ENCODE measurements at regions not wholly inside any gene's neighbourhood (a gene's known extent, or its start where the extent isn't known, plus 50 kb on each side); places are given as distances from the start of the nearest gene placed in this dataset.

DNA sequence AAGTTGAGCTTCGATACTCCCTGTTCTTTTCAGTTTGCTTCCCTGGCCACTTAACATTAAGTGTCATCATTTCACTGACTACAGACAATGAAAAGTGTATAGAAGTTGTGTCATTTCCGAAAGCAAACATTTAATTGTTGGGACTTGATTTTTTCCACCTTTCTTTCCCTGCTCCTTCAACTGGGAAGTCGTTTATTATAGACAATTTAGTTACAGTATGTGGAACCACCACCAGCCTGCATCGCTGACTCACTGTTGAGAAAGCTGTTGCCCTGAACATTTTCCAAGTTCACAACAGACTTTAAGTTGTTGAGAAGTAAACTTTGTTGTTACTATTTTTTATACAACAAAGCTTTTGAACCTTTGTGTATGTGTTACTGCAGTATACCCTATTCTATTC is 788.4 kb upstream of the PRR20A start:
- H3K27me3 Mint-ChIP-seq: no peaks in the 10 kb centered on the region
- POLR2A ChIA-PET: interaction anchor here (0.7 kb wide), 1 partner anchor 70 kb away, joined by 3 read pairs; no protein-coding TSS in a partner anchor
- TF ChIP-seq CTCF (IDR thresholded peaks at IDR 0.05): no peak
- ATAC-seq (no peak), DNase-seq (no peak)
- intact Hi-C loops (cut with micrococcal nuclease): no loop called here
- H3K27ac Mint-ChIP-seq: no peak overlapping the region
- H3K4me1 Mint-ChIP-seq (ENCODE audit: low read depth): no peaks in the 10 kb centered on the region
- H3K36me3 Mint-ChIP-seq (ENCODE audit: low read depth): no peaks in the 10 kb centered on the region
- CTCF ChIA-PET: no interaction called here
- H3K4me3 Mint-ChIP-seq: no peak overlapping the region
- peaks cover 17% of the 10 kb centered on the region for H3K9me3 Mint-ChIP-seq

GRCh38 chr13:56352901-56353300 is 787.8 kb upstream of the PRR20A start:
- no peak for TF ChIP-seq CTCF (IDR thresholded peaks at IDR 0.05)
- ATAC-seq: no peak
- Mint-ChIP-seq H3K9me3 (peaks cover 14% of the 10 kb centered on the region), H3K4me1 (ENCODE audit: low read depth) (no peaks in the 10 kb centered on the region), H3K27ac (no peak overlapping the region), H3K36me3 (ENCODE audit: low read depth) (no peaks in the 10 kb centered on the region), H3K4me3 (no peak overlapping the region), H3K27me3 (no peaks in the 10 kb centered on the region)
- intact Hi-C loops (cut with micrococcal nuclease): no loop called here
- ChIA-PET POLR2A (interaction anchor here (0.7 kb wide), 1 partner anchor 71 kb away, joined by 3 read pairs; no protein-coding TSS in a partner anchor), CTCF (no interaction called here)
- DNase-seq: no peak

- POLR2A ChIA-PET: no interaction called here
- TF ChIP-seq CTCF (IDR thresholded peaks at IDR 0.05): no peak
- H3K27me3 Mint-ChIP-seq: no peaks in the 10 kb centered on the region
- no peak overlapping the region for H3K4me3 Mint-ChIP-seq
- DNase-seq (no peak), ATAC-seq (no peak)
- intact Hi-C loops (cut with micrococcal nuclease): no loop called here
- no peaks in the 10 kb centered on the region for H3K4me1 Mint-ChIP-seq (ENCODE audit: low read depth)
- H3K36me3 Mint-ChIP-seq (ENCODE audit: low read depth): no peaks in the 10 kb centered on the region
- no peak overlapping the region for H3K27ac Mint-ChIP-seq
- CTCF ChIA-PET: no interaction called here
- H3K9me3 Mint-ChIP-seq: peaks cover 20% of the 10 kb centered on the region
These were observed 784.0 kb upstream of the PRR20A start for GRCh38 chr13:56356690-56357089.

DNA sequence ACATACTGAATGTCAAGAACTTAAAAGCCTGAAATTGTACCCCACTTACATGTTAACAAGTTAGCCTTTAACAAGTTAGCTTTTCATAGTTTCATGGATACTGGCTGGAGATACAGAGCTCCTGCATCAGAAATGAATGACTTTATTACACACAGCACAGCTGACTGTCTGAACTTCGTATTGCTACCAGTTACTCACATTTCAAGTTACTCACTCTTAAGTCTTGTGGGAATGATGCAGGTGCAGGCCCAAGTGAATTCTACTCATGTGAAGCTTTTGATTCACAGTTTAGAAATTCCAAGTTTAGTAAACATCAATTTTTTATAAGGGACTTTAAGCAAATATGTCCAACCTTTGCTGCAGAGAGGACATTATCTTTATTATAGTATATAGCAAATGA is 762.2 kb upstream of the PRR20A start:
- ATAC-seq (no peak), DNase-seq (no peak)
- peaks cover 19% of the 10 kb centered on the region for H3K9me3 Mint-ChIP-seq
- TF ChIP-seq CTCF (IDR thresholded peaks at IDR 0.05): no peak
- H3K4me3 Mint-ChIP-seq: no peak overlapping the region
- H3K27me3 Mint-ChIP-seq: no peaks in the 10 kb centered on the region
- H3K27ac Mint-ChIP-seq: no peak overlapping the region
- CTCF ChIA-PET: no interaction called here
- intact Hi-C loops (cut with micrococcal nuclease): no loop called here
- H3K36me3 Mint-ChIP-seq (ENCODE audit: low read depth): no peaks in the 10 kb centered on the region
- POLR2A ChIA-PET: no interaction called here
- H3K4me1 Mint-ChIP-seq (ENCODE audit: low read depth): no peaks in the 10 kb centered on the region

DNA sequence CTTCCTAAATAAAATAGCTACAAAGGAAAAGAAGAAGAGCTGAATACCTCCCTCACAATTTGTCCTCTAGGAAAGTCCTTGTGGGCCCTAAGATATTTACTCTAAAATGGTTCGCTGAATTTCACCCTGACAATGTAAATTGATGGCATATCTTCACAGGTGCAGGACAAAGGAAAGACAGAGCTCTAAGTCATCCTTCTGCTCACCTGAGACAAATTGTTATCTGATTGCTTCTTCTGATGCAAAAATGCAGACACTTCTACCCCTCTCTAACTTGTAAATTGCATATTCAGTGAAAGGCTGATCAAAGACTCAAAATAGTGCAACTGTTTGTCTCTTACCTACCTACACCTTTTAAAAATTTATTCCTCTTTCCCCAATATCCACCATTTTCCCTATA is 747.2 kb upstream of the PRR20A start:
- POLR2A ChIA-PET: no interaction called here
- Mint-ChIP-seq H3K36me3 (ENCODE audit: low read depth) (no peaks in the 10 kb centered on the region), H3K9me3 (peaks cover 14% of the 10 kb centered on the region), H3K27me3 (no peaks in the 10 kb centered on the region), H3K27ac (no peak overlapping the region), H3K4me3 (no peak overlapping the region), H3K4me1 (ENCODE audit: low read depth) (no peaks in the 10 kb centered on the region)
- ATAC-seq (no peak), DNase-seq (no peak)
- CTCF ChIA-PET: no interaction called here
- no peak for TF ChIP-seq CTCF (IDR thresholded peaks at IDR 0.05)
- intact Hi-C loops (cut with micrococcal nuclease): no loop called here
